ENCODE measurements at regions not wholly inside any gene's neighbourhood (a gene's known extent, or its start where the extent isn't known, plus 50 kb on each side); places are given as distances from the start of the nearest gene placed in this dataset.

DNA sequence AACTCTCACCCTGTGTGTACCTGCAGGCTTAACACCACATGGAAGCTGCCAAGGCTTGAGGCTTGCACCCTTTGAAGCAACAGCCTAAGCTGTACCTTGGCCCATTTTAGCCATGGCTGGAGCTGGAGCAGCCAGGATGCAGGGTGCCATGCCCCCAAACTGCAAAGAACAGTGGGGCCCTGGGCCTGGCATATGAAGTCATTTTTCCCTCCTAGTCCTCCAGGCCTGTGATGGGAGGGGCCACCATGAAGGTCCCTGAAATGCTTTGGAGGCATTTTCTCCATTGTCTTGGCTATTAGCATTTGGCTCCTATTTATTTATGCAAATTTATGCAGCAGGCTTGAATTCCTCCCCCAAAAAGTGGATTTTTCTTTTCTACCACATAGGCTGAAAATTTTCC, 238.4 kb downstream of the CDCA7 start:
- H3K4me3 ChIP-seq (ENCODE audit: low read depth, low read length), result no peak overlapping the region
- TF ChIP-seq, protein P1, sequence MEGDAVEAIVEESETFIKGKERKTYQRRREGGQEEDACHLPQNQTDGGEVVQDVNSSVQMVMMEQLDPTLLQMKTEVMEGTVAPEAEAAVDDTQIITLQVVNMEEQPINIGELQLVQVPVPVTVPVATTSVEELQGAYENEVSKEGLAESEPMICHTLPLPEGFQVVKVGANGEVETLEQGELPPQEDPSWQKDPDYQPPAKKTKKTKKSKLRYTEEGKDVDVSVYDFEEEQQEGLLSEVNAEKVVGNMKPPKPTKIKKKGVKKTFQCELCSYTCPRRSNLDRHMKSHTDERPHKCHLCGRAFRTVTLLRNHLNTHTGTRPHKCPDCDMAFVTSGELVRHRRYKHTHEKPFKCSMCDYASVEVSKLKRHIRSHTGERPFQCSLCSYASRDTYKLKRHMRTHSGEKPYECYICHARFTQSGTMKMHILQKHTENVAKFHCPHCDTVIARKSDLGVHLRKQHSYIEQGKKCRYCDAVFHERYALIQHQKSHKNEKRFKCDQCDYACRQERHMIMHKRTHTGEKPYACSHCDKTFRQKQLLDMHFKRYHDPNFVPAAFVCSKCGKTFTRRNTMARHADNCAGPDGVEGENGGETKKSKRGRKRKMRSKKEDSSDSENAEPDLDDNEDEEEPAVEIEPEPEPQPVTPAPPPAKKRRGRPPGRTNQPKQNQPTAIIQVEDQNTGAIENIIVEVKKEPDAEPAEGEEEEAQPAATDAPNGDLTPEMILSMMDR (IDR thresholded peaks at IDR 0.05; ENCODE audit: low read depth, low read length), result no peak
- TF ChIP-seq, protein P2, sequence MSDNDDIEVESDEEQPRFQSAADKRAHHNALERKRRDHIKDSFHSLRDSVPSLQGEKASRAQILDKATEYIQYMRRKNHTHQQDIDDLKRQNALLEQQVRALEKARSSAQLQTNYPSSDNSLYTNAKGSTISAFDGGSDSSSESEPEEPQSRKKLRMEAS (IDR thresholded peaks at IDR 0.05; ENCODE audit: low read depth, low read length), result no peak
- TF ChIP-seq POLR2A (IDR thresholded peaks at IDR 0.05; ENCODE audit: extremely low read depth, insufficient read length), result no peak
- TF ChIP-seq MYC (IDR thresholded peaks at IDR 0.05; ENCODE audit: low read depth, low read length), result no peak
- no peak for DNase-seq (ENCODE audit: low read depth)

DNA sequence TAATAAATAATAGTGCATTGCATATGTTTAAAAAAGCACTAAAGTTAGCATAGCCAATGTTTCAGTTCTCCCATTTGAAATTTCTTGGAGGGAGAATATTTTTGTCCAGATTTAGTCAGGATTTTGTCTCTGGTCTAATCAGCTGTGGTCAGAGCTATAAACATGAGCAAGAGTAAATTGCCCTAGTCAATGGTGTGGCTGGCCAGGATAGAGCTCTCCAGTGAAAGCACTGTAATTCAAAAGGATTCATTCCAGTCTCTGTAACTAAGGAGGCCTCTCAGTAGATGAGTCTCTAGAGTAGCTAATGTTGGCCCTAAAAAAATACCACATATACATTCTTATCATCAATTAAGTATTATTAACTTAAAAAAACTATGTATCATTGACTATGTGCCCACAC, 241.6 kb downstream of the CDCA7 start:
- no peak overlapping the region for H3K4me3 ChIP-seq (ENCODE audit: low read depth, low read length)

DNA sequence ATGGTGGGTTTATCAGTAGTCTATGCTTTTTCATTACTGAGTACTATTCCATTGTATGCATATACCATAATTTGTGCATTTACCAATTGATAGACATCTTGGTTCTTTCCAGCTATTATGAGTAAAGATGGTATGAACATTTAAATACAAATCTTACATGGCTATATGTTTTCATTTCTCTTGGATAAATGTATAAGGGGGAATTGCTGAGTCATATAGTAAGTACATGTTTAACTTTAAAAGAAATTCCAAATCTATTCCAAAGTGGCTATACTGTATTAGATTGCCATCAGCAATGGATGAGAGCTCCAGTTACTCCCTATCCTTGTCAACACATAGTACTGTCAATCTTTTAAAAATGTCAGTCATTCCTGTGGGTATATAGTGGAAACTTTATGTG, 243.9 kb downstream of the CDCA7 start:
- no peak for DNase-seq (ENCODE audit: low read depth)
- TF ChIP-seq, protein P2 (IDR thresholded peaks at IDR 0.05; ENCODE audit: low read depth, low read length), result no peak
- TF ChIP-seq, protein P1 (IDR thresholded peaks at IDR 0.05; ENCODE audit: low read depth, low read length), result no peak
- TF ChIP-seq POLR2A (IDR thresholded peaks at IDR 0.05; ENCODE audit: extremely low read depth, insufficient read length) (no peak), MYC (IDR thresholded peaks at IDR 0.05; ENCODE audit: low read depth, low read length) (no peak)
- H3K4me3 ChIP-seq (ENCODE audit: low read depth, low read length), result no peak overlapping the region

More for the DNA sequence above, 241.6 kb downstream of the CDCA7 start:
- no peak for DNase-seq (ENCODE audit: low read depth)
- TF ChIP-seq, protein P2 (IDR thresholded peaks at IDR 0.05; ENCODE audit: low read depth, low read length), result no peak
- no peak for TF ChIP-seq MYC (IDR thresholded peaks at IDR 0.05; ENCODE audit: low read depth, low read length)
- TF ChIP-seq, protein P1 (IDR thresholded peaks at IDR 0.05; ENCODE audit: low read depth, low read length), result no peak
- TF ChIP-seq POLR2A (IDR thresholded peaks at IDR 0.05; ENCODE audit: extremely low read depth, insufficient read length), result no peak

DNA sequence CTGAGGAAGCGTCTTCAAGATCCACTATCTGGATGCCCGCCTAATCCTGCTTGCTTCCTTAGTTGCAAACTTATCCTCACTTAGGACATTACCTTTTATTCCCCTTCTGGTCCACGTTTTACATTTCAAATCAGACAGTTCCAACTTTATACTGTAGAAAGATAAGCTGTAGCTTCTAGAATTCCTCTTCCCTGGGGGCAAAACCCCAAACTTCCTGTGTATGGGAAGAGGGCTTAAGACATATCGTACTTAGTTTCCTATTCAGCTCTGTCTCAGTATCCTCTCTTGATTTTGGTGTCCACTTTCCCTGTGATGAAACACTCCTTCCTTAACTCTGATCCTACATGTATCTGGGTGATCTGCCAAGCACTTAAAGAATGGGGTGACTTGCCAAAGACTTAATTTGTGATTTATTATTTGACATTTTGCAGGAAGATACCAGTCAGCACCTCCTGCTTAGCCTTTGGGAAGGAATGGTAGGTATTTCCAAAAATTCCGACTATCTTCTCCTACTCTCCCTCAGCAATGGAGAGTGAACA, 245.2 kb downstream of the CDCA7 start:
- TF ChIP-seq MYC (IDR thresholded peaks at IDR 0.05; ENCODE audit: low read depth, low read length) (no peak), POLR2A (IDR thresholded peaks at IDR 0.05; ENCODE audit: extremely low read depth, insufficient read length) (no peak)
- TF ChIP-seq, protein P2 (IDR thresholded peaks at IDR 0.05; ENCODE audit: low read depth, low read length), result no peak
- TF ChIP-seq, protein P1 (IDR thresholded peaks at IDR 0.05; ENCODE audit: low read depth, low read length), result no peak
- no peak for DNase-seq (ENCODE audit: low read depth)
- no peak overlapping the region for H3K4me3 ChIP-seq (ENCODE audit: low read depth, low read length)

DNA sequence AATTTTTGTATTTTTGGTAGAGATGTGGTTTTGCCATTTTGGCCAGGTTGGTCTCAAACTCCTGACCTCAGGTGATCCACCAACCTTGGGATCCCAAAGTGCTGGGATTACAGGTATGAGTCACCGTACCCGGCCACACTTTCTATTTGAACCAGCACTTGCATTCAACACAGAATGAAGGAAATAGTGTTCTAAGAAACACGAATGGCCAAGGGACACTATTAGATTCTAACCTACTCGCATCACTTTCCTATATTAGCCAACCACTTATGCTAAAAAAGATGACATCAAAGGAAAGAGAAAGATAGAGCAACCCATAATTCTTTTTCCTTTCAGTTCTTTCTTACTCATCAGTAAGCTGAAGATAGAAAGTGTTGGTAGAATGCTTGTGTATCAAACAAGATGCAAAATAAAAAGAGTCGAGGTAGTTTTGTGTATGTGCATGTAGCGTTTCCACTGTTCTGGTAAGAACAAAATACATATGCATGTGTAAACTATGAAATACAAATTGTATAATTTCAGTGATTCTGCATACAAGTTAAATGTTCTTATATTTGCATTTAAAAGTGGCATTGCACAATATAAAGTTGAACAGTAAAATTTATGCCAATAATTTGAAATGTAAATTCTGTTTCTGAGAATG, 247.6 kb downstream of the CDCA7 start:
- H3K4me3 ChIP-seq (ENCODE audit: low read depth, low read length), result no peak overlapping the region
- TF ChIP-seq MYC (IDR thresholded peaks at IDR 0.05; ENCODE audit: low read depth, low read length), result no peak
- TF ChIP-seq, protein P2 (IDR thresholded peaks at IDR 0.05; ENCODE audit: low read depth, low read length), result no peak
- TF ChIP-seq, protein P1 (IDR thresholded peaks at IDR 0.05; ENCODE audit: low read depth, low read length), result no peak
- no peak for TF ChIP-seq POLR2A (IDR thresholded peaks at IDR 0.05; ENCODE audit: extremely low read depth, insufficient read length)
- DNase-seq (ENCODE audit: low read depth), result no peak

Measured in NB4 (cell line).